Prostate gland (tissue), 2 donors: ENCODE measurements at regions not wholly inside any gene's neighbourhood (a gene's known extent, or its start where the extent isn't known, plus 50 kb on each side); places are given as distances from the start of the nearest gene placed in this dataset.

Experiments
- POLR2AphosphoS5 ChIP-seq: sonication (generic); formaldehyde crosslinking; IDR thresholded peaks from one replicate; pipeline ENCODE4 v1.6.1; 2017; ENCODE audit warnings: antibody characterized with exemption
- TF ChIP-seq, protein P1 (sequence below), 4 experiments: fragments of 200-600 bp in 2 of 4; fragments of 450-650 bp in 2 of 4; sonication (generic) in 2 of 4; IDR thresholded peaks; 1 replicate in 3 of 4; 2 replicates in 1 of 4; pipeline ENCODE4 v1.5.1; 2016 to 2019; ENCODE audit warnings: antibody characterized with exemption in 4 of 4, mild to moderate bottlenecking in 2 of 4, moderate library complexity in 2 of 4

DNA sequence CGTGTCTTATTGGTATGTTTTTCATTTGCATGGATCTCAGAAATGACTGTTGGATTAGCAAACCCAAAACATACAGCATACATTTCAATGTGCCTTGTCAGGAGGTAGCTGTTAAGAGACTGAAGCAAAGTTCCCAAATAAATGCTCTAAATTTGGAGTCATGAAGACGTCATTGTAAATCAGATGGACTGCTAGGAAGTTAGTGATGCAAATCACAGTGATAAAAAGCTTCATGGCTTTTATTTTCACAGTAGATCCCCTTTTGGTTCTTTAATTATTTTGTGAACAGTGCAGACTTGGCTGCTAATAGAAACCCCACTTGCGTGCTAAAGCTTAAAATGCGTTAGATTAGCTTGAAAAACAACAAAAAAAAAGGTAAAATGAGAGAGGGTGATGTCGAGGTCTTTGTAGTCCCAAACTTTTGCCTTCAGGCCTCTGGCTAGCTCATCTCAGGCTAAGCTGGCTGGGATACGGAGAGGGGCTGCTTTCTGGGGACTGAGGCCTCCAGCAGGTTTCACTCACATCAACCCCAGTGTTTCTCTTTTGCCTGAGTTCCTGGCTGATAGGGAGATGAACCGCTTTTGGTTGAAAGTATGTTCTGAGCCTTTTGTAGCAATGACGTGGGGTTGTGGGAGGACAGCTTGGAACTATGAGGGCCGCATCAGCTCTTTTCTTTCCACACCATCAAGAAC lies 107.1 kb upstream of the CDCA7L start:
- TF ChIP-seq, protein P1, sequence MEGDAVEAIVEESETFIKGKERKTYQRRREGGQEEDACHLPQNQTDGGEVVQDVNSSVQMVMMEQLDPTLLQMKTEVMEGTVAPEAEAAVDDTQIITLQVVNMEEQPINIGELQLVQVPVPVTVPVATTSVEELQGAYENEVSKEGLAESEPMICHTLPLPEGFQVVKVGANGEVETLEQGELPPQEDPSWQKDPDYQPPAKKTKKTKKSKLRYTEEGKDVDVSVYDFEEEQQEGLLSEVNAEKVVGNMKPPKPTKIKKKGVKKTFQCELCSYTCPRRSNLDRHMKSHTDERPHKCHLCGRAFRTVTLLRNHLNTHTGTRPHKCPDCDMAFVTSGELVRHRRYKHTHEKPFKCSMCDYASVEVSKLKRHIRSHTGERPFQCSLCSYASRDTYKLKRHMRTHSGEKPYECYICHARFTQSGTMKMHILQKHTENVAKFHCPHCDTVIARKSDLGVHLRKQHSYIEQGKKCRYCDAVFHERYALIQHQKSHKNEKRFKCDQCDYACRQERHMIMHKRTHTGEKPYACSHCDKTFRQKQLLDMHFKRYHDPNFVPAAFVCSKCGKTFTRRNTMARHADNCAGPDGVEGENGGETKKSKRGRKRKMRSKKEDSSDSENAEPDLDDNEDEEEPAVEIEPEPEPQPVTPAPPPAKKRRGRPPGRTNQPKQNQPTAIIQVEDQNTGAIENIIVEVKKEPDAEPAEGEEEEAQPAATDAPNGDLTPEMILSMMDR (IDR thresholded peaks at IDR 0.05) = no peak
- no peak for TF ChIP-seq POLR2AphosphoS5
